H1 (cell line): ENCODE measurements at regions not wholly inside any gene's neighbourhood (a gene's known extent, or its start where the extent isn't known, plus 50 kb on each side); places are given as distances from the start of the nearest gene placed in this dataset.

Experiments
- CTCF ChIA-PET: fragments of 300-600 bp; sonication (Branson Sonifier 250); formaldehyde crosslinking; loops from one replicate; lab custom pipeline; 2021; ENCODE audit not compliant: partially characterized antibody; lab: Charles Lee
- POLR2A ChIA-PET: fragments of 300-600 bp; sonication (Branson Sonifier 250); formaldehyde crosslinking; loops from one replicate; lab custom pipeline; 2021; ENCODE audit warnings: inconsistent platforms; ENCODE audit not compliant: partially characterized antibody; lab: Charles Lee
- DNase-seq, 2 experiments: peaks; one replicate each; pipeline versions ENCODE4 v3.0.0 to v3.0.0-alpha.2; 2010 to 2022; ENCODE audit warnings: low spot score in 2 of 2, low read depth in 1 of 2, mixed read lengths in 1 of 2
- FAIRE-seq: peaks from 2 replicates; lab custom pipeline; 2011; peaks lifted over from hg19 to GRCh38; lab: Jason Lieb, UNC
- H2AFZ ChIP-seq: 2 replicates; pipeline ENCODE4 v1.8.1; 2012; ENCODE audit warnings: low read length, inconsistent platforms
- H2AK5ac ChIP-seq: 2 replicates; pipeline ENCODE4 v1.6.1; 2013; ENCODE audit warnings: low read depth, low read length
- H2BK120ac ChIP-seq: replicated peaks from 2 replicates; pipeline ENCODE3; 2013; ENCODE audit warnings: low read depth, low read length, inconsistent platforms
- H2BK12ac ChIP-seq: 2 replicates; pipeline ENCODE4 v1.6.1; 2013; ENCODE audit warnings: low read depth, low read length
- H2BK15ac ChIP-seq: 2 replicates; pipeline ENCODE4 v1.6.1; 2013; ENCODE audit warnings: low read length
- H2BK20ac ChIP-seq: 2 replicates; pipeline ENCODE4 v1.6.1; 2013; ENCODE audit warnings: low read length
- H2BK5ac ChIP-seq: 2 replicates; pipeline ENCODE4 v1.6.1; 2013; ENCODE audit warnings: low read depth, low read length
- H3K14ac ChIP-seq: 2 replicates; pipeline ENCODE4 v1.6.1; 2013; ENCODE audit warnings: inconsistent platforms; ENCODE audit not compliant: insufficient read length
- H3K18ac ChIP-seq: 2 replicates; pipeline ENCODE4 v1.6.1; 2013; ENCODE audit warnings: low read length; ENCODE audit errors: extremely low read depth
- H3K23ac ChIP-seq: 2 replicates; pipeline ENCODE4 v1.6.1; 2013; ENCODE audit warnings: inconsistent platforms; ENCODE audit not compliant: insufficient read length
- H3K23me2 ChIP-seq: 2 replicates; pipeline ENCODE4 v1.6.1; 2013; ENCODE audit warnings: low read depth, low read length
- H3K27ac ChIP-seq: 2 replicates; pipeline ENCODE4 v1.6.1; 2011; ENCODE audit warnings: low read depth, low read length, inconsistent platforms
- H3K27me3 ChIP-seq, 4 experiments: replicated peaks in 1 of 4; 1 replicate in 1 of 4; 2 replicates in 3 of 4; pipeline versions ENCODE4 v1.6.1 to v1.8.1; 2011 to 2013; ENCODE audit warnings: low read length in 3 of 4, mild to moderate bottlenecking in 3 of 4, inconsistent platforms in 2 of 4, mixed read lengths in 2 of 4, moderate library complexity in 1 of 4; ENCODE audit not compliant: control insufficient read depth in 3 of 4, insufficient read depth in 3 of 4; ENCODE audit errors: extremely low read depth in 1 of 4
- H3K36me3 ChIP-seq, 4 experiments: 2 replicates each; pipeline versions ENCODE4 v1.6.1 to v1.8.1; 2011 to 2013; ENCODE audit warnings: mild to moderate bottlenecking in 4 of 4, low read length in 3 of 4, moderate library complexity in 2 of 4, control low read depth in 1 of 4, inconsistent platforms in 1 of 4; ENCODE audit not compliant: insufficient read depth in 4 of 4, control insufficient read depth in 2 of 4
- H3K4ac ChIP-seq: replicated peaks from 2 replicates; pipeline ENCODE3; 2013; ENCODE audit warnings: low read length, low read depth, mixed read lengths, inconsistent platforms; ENCODE audit not compliant: insufficient read length
- H3K4me1 ChIP-seq, 4 experiments: replicated peaks in 1 of 4; 1 replicate in 1 of 4; 2 replicates in 3 of 4; pipeline versions ENCODE4 v1.6.1 to v1.8.1; 2011 to 2013; ENCODE audit warnings: low read length in 3 of 4, inconsistent platforms in 2 of 4, mixed read lengths in 1 of 4; ENCODE audit not compliant: insufficient read depth in 4 of 4, control insufficient read depth in 3 of 4
- H3K4me2 ChIP-seq, 2 experiments: 2 replicates each; pipeline versions ENCODE4 v1.6.1 to v1.8.1; 2011 to 2013; ENCODE audit warnings: low read depth in 2 of 2, low read length in 2 of 2, control low read depth in 1 of 2, inconsistent platforms in 1 of 2, mild to moderate bottlenecking in 1 of 2; ENCODE audit not compliant: insufficient read depth in 1 of 2
- H3K4me3 ChIP-seq, 4 experiments: fragments of 200-600, 300-600 bp in 1 of 4; sonication (generic), shearing (Covaris generic), sonication (Bioruptor Twin) in 1 of 4; 2 replicates each; pipeline versions ENCODE4 v1.5.1 to v1.8.1; 2011 to 2016; ENCODE audit warnings: low read length in 4 of 4, low read depth in 3 of 4, control low read depth in 2 of 4, inconsistent platforms in 2 of 4, mild to moderate bottlenecking in 2 of 4, mixed read lengths in 1 of 4, moderate library complexity in 1 of 4; ENCODE audit not compliant: insufficient read depth in 2 of 4; ENCODE audit errors: extremely low read depth in 1 of 4
- H3K56ac ChIP-seq: replicated peaks from 2 replicates; pipeline ENCODE3; 2013; ENCODE audit warnings: low read depth, mild to moderate bottlenecking, mixed read lengths, low read length, inconsistent platforms; ENCODE audit not compliant: insufficient read length
- H3K79me1 ChIP-seq: 2 replicates; pipeline ENCODE4 v1.6.1; 2013; ENCODE audit warnings: low read depth, low read length, control low read depth
- H3K79me2 ChIP-seq, 2 experiments: 2 replicates each; pipeline versions ENCODE4 v1.6.1 to v1.8.1; 2012 to 2013; ENCODE audit warnings: low read length in 2 of 2, mild to moderate bottlenecking in 2 of 2, inconsistent platforms in 1 of 2; ENCODE audit not compliant: insufficient read depth in 2 of 2, control insufficient read depth in 1 of 2
- H3K9ac ChIP-seq, 4 experiments: replicated peaks in 1 of 4; 1 replicate in 1 of 4; 2 replicates in 3 of 4; pipeline versions ENCODE4 v1.6.1 to v1.8.1; 2011 to 2013; ENCODE audit warnings: low read depth in 3 of 4, low read length in 3 of 4, control low read depth in 2 of 4, mild to moderate bottlenecking in 2 of 4, moderate library complexity in 2 of 4, inconsistent platforms in 1 of 4; ENCODE audit errors: extremely low read depth in 1 of 4
- H3K9me3 ChIP-seq, 2 experiments: 2 replicates each; pipeline versions ENCODE4 v1.6.1 to v1.8.1; 2012 to 2013; ENCODE audit warnings: mild to moderate bottlenecking in 2 of 2, moderate library complexity in 2 of 2, control low read depth in 1 of 2, inconsistent platforms in 1 of 2, low read depth in 1 of 2, low read length in 1 of 2, mixed read lengths in 1 of 2; ENCODE audit not compliant: insufficient read depth in 2 of 2
- H4K20me1 ChIP-seq, 2 experiments: replicated peaks in 1 of 2; 2 replicates each; pipeline versions ENCODE3 to v1.8.1; 2011 to 2013; ENCODE audit warnings: inconsistent platforms in 2 of 2, low read length in 2 of 2, mild to moderate bottlenecking in 1 of 2; ENCODE audit not compliant: insufficient read depth in 2 of 2, control insufficient read depth in 1 of 2
- H4K5ac ChIP-seq: 2 replicates; pipeline ENCODE4 v1.6.1; 2013; ENCODE audit warnings: low read length, low read depth, mixed read lengths, inconsistent platforms; ENCODE audit not compliant: insufficient read length
- H4K8ac ChIP-seq: 2 replicates; pipeline ENCODE4 v1.8.0; 2013; ENCODE audit warnings: mild to moderate bottlenecking, moderate library complexity, low read length, inconsistent platforms; ENCODE audit not compliant: insufficient read depth; ENCODE audit errors: extremely low read depth
- H4K91ac ChIP-seq: replicated peaks from 2 replicates; pipeline ENCODE3; 2013; ENCODE audit warnings: low read length, mixed read lengths, inconsistent platforms; ENCODE audit not compliant: insufficient read length
- SUZ12 ChIP-seq: fragments of 200-600 bp; sonication (generic); IDR thresholded peaks from 2 replicates; pipeline ENCODE4 v1.6.1; 2012; ENCODE audit warnings: mild to moderate bottlenecking, inconsistent platforms, low read length, moderate library complexity, mixed read lengths
- WGBS, 2 experiments: shearing (Covaris generic) in 1 of 2; methylation state at CpG; one replicate each; pipeline versions ENCODE4 v1.1.6 to v1.1.7; 2013 to 2015; ENCODE audit warnings: low lambda C conversion rate in 2 of 2, mixed read lengths in 2 of 2, inconsistent platforms in 1 of 2, low coverage in 1 of 2, missing lambda C conversion rate in 1 of 2; ENCODE audit not compliant: insufficient replicate concordance in 2 of 2, insufficient coverage in 1 of 2, insufficient read length in 1 of 2; ENCODE audit errors: extremely low coverage in 1 of 2, missing lambda C conversion rate in 1 of 2; 5-methylcytosine and 5-hydroxymethylcytosine counted together

DNA sequence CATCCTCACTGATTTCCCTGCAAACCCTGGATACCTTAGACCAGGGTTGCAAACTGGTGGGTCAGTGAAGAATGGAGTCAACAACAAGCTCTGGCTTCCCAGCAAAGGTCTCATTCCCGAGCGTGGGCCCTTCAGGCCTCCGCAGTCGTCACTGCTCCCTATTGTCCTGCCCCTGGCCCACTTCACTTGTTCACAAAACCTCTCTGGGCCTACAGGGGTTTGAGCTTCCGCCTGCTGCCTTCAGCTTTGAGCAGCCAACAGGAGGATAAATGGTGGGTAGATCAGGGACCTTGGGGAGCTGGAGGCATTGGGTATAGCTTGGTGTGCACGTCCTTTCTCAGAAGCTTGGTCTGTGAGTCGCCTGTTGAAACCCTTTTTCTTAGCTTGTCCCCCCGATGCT is 148.8 kb downstream of the KATNIP start:
- no peak for DNase-seq
- H3K9ac ChIP-seq, result no peak overlapping the region
- no peak overlapping the region for H4K91ac ChIP-seq
- peaks cover 0 to 11% (median 2%) of the 10 kb centered on the region in 4 experiments; a peak in 4 of 7 replicates for H3K4me1 ChIP-seq
- H3K23ac ChIP-seq, result no peak overlapping the region
- H2BK5ac ChIP-seq, result no peak overlapping the region
- no peak overlapping the region for H3K4me3 ChIP-seq
- no peak for FAIRE-seq
- H3K4me2 ChIP-seq, result no peak overlapping the region
- no peak overlapping the region for H3K27ac ChIP-seq
- WGBS, 2 experiments, result 89% methylated on average over 8 of the region's 8 CpGs; no CpG with 5 or more reads in 1 of the 2 experiments
- CTCF ChIA-PET, result interaction anchor here (0.5 to 2.9 kb wide), 59 partner anchors 8 to 366 kb away, joined by 3 to 19 read pairs (median 5); partner anchors contain the start of genes GTF3C1 and KATNIP
- POLR2A ChIA-PET, result interaction anchor here (0.6 kb wide), 1 partner anchor 792 kb away, joined by 4 read pairs; no protein-coding TSS in a partner anchor
- H2BK120ac ChIP-seq, result no peak overlapping the region
- H3K36me3 ChIP-seq, result no peaks in the 10 kb centered on the region
- no peak overlapping the region for H3K14ac ChIP-seq
- H3K56ac ChIP-seq, result no peak overlapping the region
- no peaks in the 10 kb centered on the region for H3K23me2 ChIP-seq
- H4K20me1 ChIP-seq, result peaks cover 0 to 1% of the 10 kb centered on the region in 2 experiments
- no peaks in the 10 kb centered on the region for H3K79me2 ChIP-seq
- H2AK5ac ChIP-seq, result no peak overlapping the region
- H3K79me1 ChIP-seq, result no peaks in the 10 kb centered on the region
- no peak overlapping the region for H3K18ac ChIP-seq
- H2BK15ac ChIP-seq, result no peak overlapping the region
- H3K4ac ChIP-seq, result no peak overlapping the region
- no peak overlapping the region for H4K5ac ChIP-seq
- no peak overlapping the region for H4K8ac ChIP-seq
- no peak overlapping the region for H2BK12ac ChIP-seq
- no peak overlapping the region for H2BK20ac ChIP-seq
- H3K27me3 ChIP-seq, result no peaks in the 10 kb centered on the region
- no peak overlapping the region for H2AFZ ChIP-seq
- H3K9me3 ChIP-seq, result 0 out of 4 replicates have a peak, but pooled peaks cover 0 to 3% of the 10 kb centered on the region in 2 experiments
- TF ChIP-seq SUZ12, result no peak
